GM12874 (cell line): ENCODE measurements at regions not wholly inside any gene's neighbourhood (a gene's known extent, or its start where the extent isn't known, plus 50 kb on each side); places are given as distances from the start of the nearest gene placed in this dataset.

Experiments used
- TF ChIP-seq, protein P1 (sequence below): IDR thresholded peaks from 2 replicates; pipeline ENCODE4 v1.5.1; 2011; ENCODE audit warnings: low read depth, mild to moderate bottlenecking, control low read depth, low read length, moderate library complexity; ENCODE audit not compliant: insufficient read depth

DNA sequence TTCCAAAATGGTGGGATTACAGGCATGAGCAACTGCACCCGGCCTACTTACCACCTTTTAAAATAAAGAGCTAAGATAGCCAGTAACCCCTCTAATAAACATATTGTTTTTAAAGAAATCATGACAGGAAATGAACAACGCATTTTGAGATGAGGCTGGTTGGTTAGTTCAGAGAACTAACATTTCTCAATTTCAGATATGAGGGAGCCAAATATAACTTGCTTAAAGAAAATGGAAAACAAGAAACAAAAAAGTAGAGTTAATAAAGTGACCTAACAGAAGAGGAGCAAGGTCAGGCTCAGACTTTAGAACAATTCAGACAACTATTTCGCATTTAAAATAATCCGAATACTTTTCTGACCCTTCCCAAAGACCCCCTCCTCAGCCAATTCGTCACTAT, 254.9 kb upstream of the PHF14 start:
- TF ChIP-seq, protein P1, sequence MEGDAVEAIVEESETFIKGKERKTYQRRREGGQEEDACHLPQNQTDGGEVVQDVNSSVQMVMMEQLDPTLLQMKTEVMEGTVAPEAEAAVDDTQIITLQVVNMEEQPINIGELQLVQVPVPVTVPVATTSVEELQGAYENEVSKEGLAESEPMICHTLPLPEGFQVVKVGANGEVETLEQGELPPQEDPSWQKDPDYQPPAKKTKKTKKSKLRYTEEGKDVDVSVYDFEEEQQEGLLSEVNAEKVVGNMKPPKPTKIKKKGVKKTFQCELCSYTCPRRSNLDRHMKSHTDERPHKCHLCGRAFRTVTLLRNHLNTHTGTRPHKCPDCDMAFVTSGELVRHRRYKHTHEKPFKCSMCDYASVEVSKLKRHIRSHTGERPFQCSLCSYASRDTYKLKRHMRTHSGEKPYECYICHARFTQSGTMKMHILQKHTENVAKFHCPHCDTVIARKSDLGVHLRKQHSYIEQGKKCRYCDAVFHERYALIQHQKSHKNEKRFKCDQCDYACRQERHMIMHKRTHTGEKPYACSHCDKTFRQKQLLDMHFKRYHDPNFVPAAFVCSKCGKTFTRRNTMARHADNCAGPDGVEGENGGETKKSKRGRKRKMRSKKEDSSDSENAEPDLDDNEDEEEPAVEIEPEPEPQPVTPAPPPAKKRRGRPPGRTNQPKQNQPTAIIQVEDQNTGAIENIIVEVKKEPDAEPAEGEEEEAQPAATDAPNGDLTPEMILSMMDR = no peak

DNA sequence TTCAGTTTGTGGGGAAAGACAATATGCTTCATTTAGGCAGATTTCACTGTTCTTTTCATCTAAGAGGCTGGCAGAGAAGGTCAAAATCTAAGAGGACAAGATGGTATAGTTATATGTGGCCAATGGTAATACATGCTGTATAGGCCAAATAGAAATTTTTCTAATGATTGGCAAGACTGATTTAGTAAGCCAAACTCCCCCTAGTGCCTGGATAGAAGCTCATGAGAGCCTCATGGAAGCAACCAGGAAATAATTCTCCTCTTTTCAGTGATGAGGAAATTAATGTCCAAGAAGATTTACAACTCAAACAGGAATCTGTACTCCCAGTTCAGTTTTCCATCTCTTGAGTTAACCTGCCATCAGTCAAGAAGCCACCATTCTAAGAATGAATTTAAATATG, 253.6 kb upstream of the PHF14 start:
- TF ChIP-seq, protein P1 = no peak

GRCh38 chr7:10721289-10721688, 252.4 kb upstream of the PHF14 start:
- TF ChIP-seq, protein P1 = no peak

DNA sequence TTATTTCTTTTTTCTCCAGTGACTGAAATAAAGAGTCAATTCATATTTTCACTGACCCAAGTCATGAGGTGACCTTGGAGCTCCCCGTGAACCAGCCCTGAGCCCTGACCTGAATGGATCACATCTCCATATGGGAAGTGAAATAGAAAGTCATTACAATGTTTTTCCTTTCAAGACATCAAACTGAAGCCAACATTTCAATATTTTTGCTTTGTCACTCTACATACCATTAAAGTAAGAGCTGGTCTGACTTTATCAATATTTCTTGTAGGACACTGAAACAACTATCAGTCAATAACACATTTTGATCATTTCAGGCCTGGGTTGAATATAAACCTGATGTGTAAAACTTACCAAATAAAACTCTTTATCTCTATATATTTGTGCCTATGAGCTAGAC, 249.8 kb upstream of the PHF14 start:
- TF ChIP-seq, protein P1 = no peak

GRCh38 chr7:10724449-10724848, 249.2 kb upstream of the PHF14 start:
- TF ChIP-seq, protein P1 = no peak

GRCh38 chr7:10727636-10728035, 246.0 kb upstream of the PHF14 start:
- TF ChIP-seq, protein P1 = no peak

DNA sequence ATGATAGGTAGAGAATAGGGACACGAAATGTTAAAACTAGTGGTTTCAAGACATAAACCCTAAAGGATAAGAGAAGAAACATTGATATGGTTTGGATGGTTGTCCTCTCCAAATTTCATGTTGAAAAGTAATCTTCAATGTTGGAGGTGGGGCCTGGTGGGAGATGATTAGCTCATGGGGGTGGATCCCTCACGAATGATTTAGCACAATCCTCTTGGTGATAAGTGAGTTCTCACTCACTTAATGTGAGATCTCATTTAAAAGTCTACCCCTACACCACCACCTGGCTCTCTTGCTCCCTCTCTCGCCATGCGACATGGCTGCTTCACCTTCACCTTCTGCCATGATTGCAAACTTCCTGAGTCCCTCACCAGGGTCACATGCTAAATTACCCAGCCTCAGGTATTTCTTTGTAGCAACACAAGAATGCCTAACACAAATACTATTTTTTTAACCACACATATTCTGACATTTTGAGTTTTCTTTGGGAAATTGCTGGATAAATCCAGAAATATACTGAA, 242.4 kb upstream of the PHF14 start:
- TF ChIP-seq, protein P1 = no peak
